Right ventricle myocardium superior (tissue), 1 donor: ENCODE measurements at regions not wholly inside any gene's neighbourhood (a gene's known extent, or its start where the extent isn't known, plus 50 kb on each side); places are given as distances from the start of the nearest gene placed in this dataset.

Experiments used
- ATAC-seq: fragments of 200-7000 bp; cut with Tn5 transposase; one replicate; pipeline ENCODE4 v1.9.1; 2020; ENCODE audit warnings: mild to moderate bottlenecking; ENCODE audit not compliant: poor library complexity
- DNase-seq: peaks from one replicate; pipeline ENCODE4 v3.0.0-alpha.2; 2020
- intact Hi-C: fragments of 100-400 bp; cut with DNase I; formaldehyde crosslinking; loops from one replicate; pipeline ENCODE4 v1.11.2; 2022
- donor health status: DM: no; HTN: yes; CAD: no; lungs with severe emphysema.

- intact Hi-C loops, result no loop called here
- ATAC-seq, result no peak
- DNase-seq, result no peak
Observed at GRCh38 chr6:71537717-71538116, 249.1 kb downstream of the OGFRL1 start.

GRCh38 chr6:71544028-71544427 is 255.4 kb downstream of the OGFRL1 start:
- ATAC-seq (no peak), DNase-seq (no peak)
- intact Hi-C loops, result no loop called here

- DNase-seq, result no peak
- intact Hi-C loops, result no loop called here
- no peak for ATAC-seq
Observed at GRCh38 chr6:71544906-71545305, 256.3 kb downstream of the OGFRL1 start.

- ATAC-seq (no peak), DNase-seq (no peak)
- intact Hi-C loops, result no loop called here
Observed at GRCh38 chr6:71545905-71546304, 257.3 kb downstream of the OGFRL1 start.

GRCh38 chr6:71551798-71552197 is 263.2 kb downstream of the OGFRL1 start:
- ATAC-seq (no peak), DNase-seq (no peak)
- intact Hi-C loops, result no loop called here

- no peak for DNase-seq
- no peak for ATAC-seq
- intact Hi-C loops, result no loop called here
Observed at GRCh38 chr6:71556141-71556540, 267.5 kb downstream of the OGFRL1 start.

GRCh38 chr6:71558974-71559373 is 270.4 kb downstream of the OGFRL1 start:
- ATAC-seq (no peak), DNase-seq (no peak)
- intact Hi-C loops, result no loop called here

GRCh38 chr6:71567562-71567961 is 279.0 kb downstream of the OGFRL1 start:
- ATAC-seq (no peak), DNase-seq (no peak)
- intact Hi-C loops, result no loop called here

- DNase-seq, result no peak
- no peak for ATAC-seq
- intact Hi-C loops, result no loop called here
Observed at GRCh38 chr6:71577766-71578165, 289.2 kb downstream of the OGFRL1 start.

- intact Hi-C loops, result no loop called here
- ATAC-seq (no peak), DNase-seq (no peak)
Observed at GRCh38 chr6:71579902-71580301, 291.3 kb downstream of the OGFRL1 start.

- DNase-seq (no peak), ATAC-seq (no peak)
- intact Hi-C loops, result no loop called here
Observed at GRCh38 chr6:71582820-71583219, 294.2 kb downstream of the OGFRL1 start.

- DNase-seq (no peak), ATAC-seq (no peak)
- intact Hi-C loops, result no loop called here
Observed at GRCh38 chr6:71584712-71585436, 296.3 kb downstream of the OGFRL1 start.

- intact Hi-C loops, result no loop called here
- ATAC-seq (no peak), DNase-seq (peak; percentile 37)
Observed at GRCh38 chr6:71585472-71585871, 296.9 kb downstream of the OGFRL1 start.

GRCh38 chr6:71588490-71588889 is 297.9 kb upstream of the RIMS1 start:
- intact Hi-C loops, result no loop called here
- DNase-seq, result no peak
- ATAC-seq, result no peak

- DNase-seq (no peak), ATAC-seq (no peak)
Observed at GRCh38 chr6:71589254-71589653, 297.1 kb upstream of the RIMS1 start.

GRCh38 chr6:71592643-71593042 is 293.7 kb upstream of the RIMS1 start:
- DNase-seq (no peak), ATAC-seq (no peak)

More at GRCh38 chr6:71589254-71589653, 297.1 kb upstream of the RIMS1 start:
- intact Hi-C loops, result no loop called here

GRCh38 chr6:71599359-71599758 is 287.0 kb upstream of the RIMS1 start:
- no peak for ATAC-seq
- no peak for DNase-seq
- intact Hi-C loops, result no loop called here

More at GRCh38 chr6:71592643-71593042, 293.7 kb upstream of the RIMS1 start:
- intact Hi-C loops, result no loop called here

GRCh38 chr6:71602385-71603007 is 283.9 kb upstream of the RIMS1 start:
- intact Hi-C loops, result no loop called here
- DNase-seq (no peak), ATAC-seq (no peak)

- ATAC-seq, result no peak
- DNase-seq, result no peak
- intact Hi-C loops, result no loop called here
Observed at GRCh38 chr6:71603021-71603420, 283.3 kb upstream of the RIMS1 start.

GRCh38 chr6:71608646-71609045 is 277.7 kb upstream of the RIMS1 start:
- DNase-seq, result no peak
- intact Hi-C loops, result no loop called here
- ATAC-seq, result no peak

- ATAC-seq (no peak), DNase-seq (no peak)
- intact Hi-C loops, result no loop called here
Observed at GRCh38 chr6:71619836-71620235, 266.5 kb upstream of the RIMS1 start.
